Central memory CD8-positive, alpha-beta T cell (primary cell): ENCODE measurements at regions not wholly inside any gene's neighbourhood (a gene's known extent, or its start where the extent isn't known, plus 50 kb on each side); places are given as distances from the start of the nearest gene placed in this dataset.
A peak's percentile ranks its signal among the peaks of the same experiment; 100 is the strongest.

Experiments used
- ATAC-seq: fragments of 150-1000 bp; cut with Tn5 transposase; replicated peaks from 2 replicates; pipeline ENCODE4 v1.10.0; 2022; ENCODE audit warnings: mild to moderate bottlenecking, moderate FRiP score, moderate number of reproducible peaks; ENCODE audit not compliant: poor library complexity, severe bottlenecking; ENCODE audit errors: extremely low read depth
- DNase-seq, 2 donors: peaks; one replicate each; pipeline ENCODE4 v3.0.0; 2021; ENCODE audit warnings: low spot score in 2 of 2
- H3K27ac Mint-ChIP-seq: one replicate; pipeline ENCODE4 v1.8.0; 2022; ENCODE audit warnings: low read depth, mild to moderate bottlenecking, moderate library complexity, mixed read lengths
- H3K27me3 Mint-ChIP-seq: one replicate; pipeline ENCODE4 v1.8.0; 2022; ENCODE audit warnings: mixed read lengths
- H3K36me3 Mint-ChIP-seq: one replicate; pipeline ENCODE4 v1.8.0; 2022; ENCODE audit warnings: mild to moderate bottlenecking, moderate library complexity, mixed read lengths; ENCODE audit not compliant: insufficient read depth
- H3K4me1 Mint-ChIP-seq: one replicate; pipeline ENCODE4 v1.8.0; 2022; ENCODE audit warnings: mixed read lengths
- H3K4me3 Mint-ChIP-seq: one replicate; pipeline ENCODE4 v1.8.0; 2022; ENCODE audit warnings: mild to moderate bottlenecking, moderate library complexity, mixed read lengths
- H3K9me3 Mint-ChIP-seq: one replicate; pipeline ENCODE4 v1.8.0; 2022; ENCODE audit warnings: mixed read lengths

DNA sequence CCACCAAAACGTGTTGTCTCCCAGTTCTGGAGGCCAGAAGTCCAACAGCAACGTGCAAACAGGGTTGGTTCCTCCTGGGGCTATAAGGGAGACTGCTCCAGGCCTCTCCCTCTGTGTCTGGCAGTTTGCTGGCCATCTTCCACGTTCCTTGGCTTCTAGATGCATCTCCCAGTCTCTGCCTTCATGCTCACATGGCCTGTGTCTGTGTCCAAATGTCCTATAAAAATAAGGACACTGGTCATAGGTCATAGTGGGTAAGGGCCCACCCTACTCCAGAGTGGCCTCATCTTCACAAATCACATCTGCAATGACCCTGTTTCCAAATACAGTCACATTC, 69.4 kb upstream of the TAF1B start:
- Mint-ChIP-seq H3K9me3 (no peaks in the 10 kb centered on the region), H3K36me3 (peaks cover 2% of the 10 kb centered on the region), H3K4me3 (no peak overlapping the region), H3K4me1 (peaks cover 21% of the 10 kb centered on the region), H3K27ac (no peak overlapping the region), H3K27me3 (no peaks in the 10 kb centered on the region)
- no peak for ATAC-seq
- no peak for DNase-seq

DNA sequence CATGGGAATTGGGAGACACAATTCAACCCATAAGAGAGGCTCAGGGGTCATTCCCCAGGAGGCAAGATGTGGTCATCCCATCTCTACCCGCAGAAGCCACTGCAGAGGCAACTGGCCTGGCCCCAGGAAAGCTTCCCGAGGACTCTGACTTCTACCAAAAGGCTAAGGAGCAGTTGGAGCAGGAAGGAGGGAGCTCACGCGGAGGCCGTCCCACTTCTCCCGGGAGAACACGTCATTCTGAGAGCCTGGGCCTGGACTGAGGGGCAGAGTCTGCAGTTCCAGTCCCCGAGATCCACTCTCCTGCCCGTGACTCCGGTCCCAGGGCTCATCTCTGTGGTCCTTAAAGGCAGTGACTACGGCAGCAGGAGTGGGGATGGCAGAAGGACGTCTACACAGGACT, 69.0 kb upstream of the TAF1B start:
- ATAC-seq (no peak), DNase-seq (no peak)
- Mint-ChIP-seq H3K4me1 (peaks cover 23% of the 10 kb centered on the region), H3K9me3 (no peaks in the 10 kb centered on the region), H3K27me3 (no peaks in the 10 kb centered on the region), H3K4me3 (no peak overlapping the region), H3K36me3 (peaks cover 2% of the 10 kb centered on the region), H3K27ac (no peak overlapping the region)

DNA sequence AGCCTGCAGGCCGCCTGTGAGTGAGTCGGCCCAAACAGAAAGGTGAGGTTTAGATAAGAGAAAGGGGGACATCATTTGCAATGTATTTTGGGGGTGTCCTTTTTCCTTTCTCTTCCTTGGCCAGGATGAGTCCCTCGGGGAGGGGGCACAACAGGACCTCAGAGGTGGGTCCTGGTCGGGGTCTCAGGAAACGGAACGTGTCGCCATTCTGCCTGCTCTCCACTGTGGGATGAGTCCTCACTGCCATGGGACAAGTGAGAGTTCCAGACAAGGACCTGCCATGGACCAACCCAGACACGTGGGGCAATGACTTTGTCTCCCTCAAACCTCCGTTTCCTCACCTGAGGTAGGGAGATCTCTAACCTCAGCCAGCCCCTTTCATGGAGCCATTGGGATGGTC, 67.9 kb upstream of the TAF1B start:
- Mint-ChIP-seq H3K4me1 (peaks cover 25% of the 10 kb centered on the region), H3K36me3 (peaks cover 2% of the 10 kb centered on the region), H3K9me3 (no peaks in the 10 kb centered on the region), H3K27ac (no peak overlapping the region), H3K27me3 (no peaks in the 10 kb centered on the region), H3K4me3 (no peak overlapping the region)
- ATAC-seq (no peak), DNase-seq (no peak)

DNA sequence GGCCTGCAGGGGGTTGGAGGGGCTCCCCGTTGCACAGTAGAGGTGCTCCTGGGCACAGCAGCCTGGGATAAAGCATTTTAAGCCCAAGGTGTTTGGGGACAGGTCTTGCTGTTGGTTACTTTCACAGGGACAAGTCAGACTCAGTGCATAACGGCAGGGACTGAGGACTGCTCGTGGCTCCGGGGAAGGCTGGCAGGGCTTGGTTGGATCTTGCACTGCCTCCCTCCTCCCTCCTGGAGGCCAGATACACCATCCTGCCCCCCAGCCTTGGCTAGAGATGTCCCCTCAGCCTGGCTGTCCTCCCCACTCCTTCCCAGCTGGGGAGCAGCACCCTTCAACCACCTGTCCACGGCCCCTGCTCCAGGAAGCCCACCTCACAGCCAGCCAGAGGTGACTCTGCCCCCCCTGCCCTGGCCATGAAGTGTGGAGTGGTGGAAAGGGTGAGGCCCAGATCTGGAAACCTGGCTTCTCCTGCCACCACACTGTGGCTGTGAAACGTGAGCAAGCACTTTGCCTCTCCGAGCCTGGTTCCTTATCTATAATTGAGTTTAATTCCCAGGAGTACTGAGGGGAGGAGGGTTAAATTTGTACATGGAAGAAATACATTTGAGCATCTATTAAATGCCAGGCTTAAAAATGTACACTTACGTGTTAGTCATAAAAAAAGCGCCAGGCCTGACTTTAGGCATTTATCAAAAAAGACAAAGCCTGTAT, 67.1 kb upstream of the TAF1B start:
- no peaks in the 10 kb centered on the region for H3K9me3 Mint-ChIP-seq
- H3K27ac Mint-ChIP-seq = no peak overlapping the region
- H3K36me3 Mint-ChIP-seq = peaks cover 2% of the 10 kb centered on the region
- no peak overlapping the region for H3K4me3 Mint-ChIP-seq
- no peaks in the 10 kb centered on the region for H3K27me3 Mint-ChIP-seq
- no peak for DNase-seq
- no peak for ATAC-seq
- peaks cover 19% of the 10 kb centered on the region for H3K4me1 Mint-ChIP-seq

DNA sequence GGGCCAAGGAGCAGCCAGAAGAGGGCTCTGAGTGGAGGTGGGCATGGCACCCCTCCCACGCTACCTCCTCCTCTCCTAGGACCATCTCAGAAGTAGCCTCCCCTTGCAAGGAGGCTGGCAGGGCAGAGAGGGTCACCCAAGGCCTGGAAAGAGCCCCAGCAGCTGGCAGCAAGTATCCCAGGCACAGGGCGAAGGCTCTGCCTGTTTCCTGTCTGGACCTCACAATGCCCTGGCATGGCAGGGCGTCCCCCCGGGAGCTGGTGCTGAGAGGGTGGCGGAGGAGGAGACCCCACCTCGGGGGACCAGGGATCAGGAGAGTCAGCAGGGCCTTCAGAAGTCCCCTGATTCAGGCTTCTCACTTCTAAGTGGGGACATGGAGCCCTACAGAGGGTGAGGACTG, 66.2 kb upstream of the TAF1B start:
- no peak overlapping the region for H3K4me3 Mint-ChIP-seq
- no peaks in the 10 kb centered on the region for H3K27me3 Mint-ChIP-seq
- no peaks in the 10 kb centered on the region for H3K9me3 Mint-ChIP-seq
- no peak overlapping the region for H3K27ac Mint-ChIP-seq
- H3K36me3 Mint-ChIP-seq = peaks cover 4% of the 10 kb centered on the region
- DNase-seq = no peak
- H3K4me1 Mint-ChIP-seq = peaks cover 23% of the 10 kb centered on the region
- no peak for ATAC-seq

DNA sequence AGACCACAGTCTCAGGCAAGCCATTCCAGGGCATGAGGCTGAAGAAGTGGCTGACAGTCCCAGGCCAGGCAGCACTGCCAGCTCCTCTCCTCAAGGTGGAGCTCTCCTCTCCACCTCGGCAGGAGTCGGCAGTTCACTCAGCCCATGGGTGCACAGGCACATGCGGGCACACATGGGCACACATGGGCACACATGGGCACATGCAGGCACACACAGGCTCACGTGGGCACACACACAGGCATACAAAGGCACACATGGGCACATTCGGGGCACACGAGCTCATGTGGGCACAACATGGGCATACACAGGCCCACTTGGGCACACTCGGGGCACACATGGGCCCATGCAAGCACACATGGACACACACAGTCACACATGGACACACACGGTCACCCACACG, 65.3 kb upstream of the TAF1B start:
- no peak overlapping the region for H3K4me3 Mint-ChIP-seq
- ATAC-seq (no peak), DNase-seq (no peak)
- no peaks in the 10 kb centered on the region for H3K27me3 Mint-ChIP-seq
- peaks cover 6% of the 10 kb centered on the region for H3K36me3 Mint-ChIP-seq
- H3K9me3 Mint-ChIP-seq = no peaks in the 10 kb centered on the region
- peaks cover 31% of the 10 kb centered on the region for H3K4me1 Mint-ChIP-seq
- H3K27ac Mint-ChIP-seq = peak overlapping the region; percentile 87

DNA sequence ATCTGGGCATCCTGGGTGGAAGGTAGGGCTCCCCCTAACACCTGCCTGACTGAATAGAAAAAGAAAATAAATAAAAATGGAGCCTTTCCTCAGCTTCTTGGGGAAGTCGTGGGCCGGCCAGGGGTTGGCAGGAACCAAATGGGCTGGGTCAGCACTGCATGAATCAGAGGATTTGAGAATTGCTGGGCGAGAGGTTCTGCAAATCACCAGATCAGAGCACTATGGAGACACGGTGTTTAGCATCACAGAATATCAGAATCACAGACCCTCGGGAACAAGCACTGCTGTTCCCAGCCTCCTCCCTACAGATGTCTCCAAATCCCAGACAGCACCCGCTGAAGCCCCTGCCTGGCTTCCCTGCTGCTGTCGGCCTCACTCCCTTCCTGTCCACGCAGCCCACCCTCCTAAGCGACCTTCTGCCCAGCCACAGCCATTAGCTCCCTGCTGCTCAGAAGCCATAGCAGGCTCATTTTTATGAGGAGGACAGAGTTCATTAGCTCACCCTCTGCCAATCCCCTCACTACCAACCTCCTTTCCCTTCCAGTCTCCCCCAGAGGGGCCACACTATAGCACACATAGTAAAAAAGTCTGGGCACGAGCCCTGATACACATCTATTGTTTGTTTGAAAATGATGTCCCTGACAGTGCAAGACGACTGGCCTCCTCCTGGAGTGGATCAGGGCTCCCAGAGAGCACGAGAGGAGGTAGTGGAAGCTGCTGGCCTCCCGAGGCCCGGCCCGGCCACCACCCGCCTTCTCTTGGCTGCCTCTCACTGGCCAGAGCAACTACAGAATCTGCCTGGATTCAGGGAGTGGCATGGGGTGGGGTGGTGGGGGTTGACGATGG, 64.6 kb upstream of the TAF1B start:
- H3K27me3 Mint-ChIP-seq = no peaks in the 10 kb centered on the region
- peaks cover 37% of the 10 kb centered on the region for H3K4me1 Mint-ChIP-seq
- H3K36me3 Mint-ChIP-seq = peaks cover 6% of the 10 kb centered on the region
- DNase-seq = no peak
- H3K9me3 Mint-ChIP-seq = no peaks in the 10 kb centered on the region
- ATAC-seq = no peak
- peak overlapping the region; percentile 87 for H3K27ac Mint-ChIP-seq
- no peak overlapping the region for H3K4me3 Mint-ChIP-seq

DNA sequence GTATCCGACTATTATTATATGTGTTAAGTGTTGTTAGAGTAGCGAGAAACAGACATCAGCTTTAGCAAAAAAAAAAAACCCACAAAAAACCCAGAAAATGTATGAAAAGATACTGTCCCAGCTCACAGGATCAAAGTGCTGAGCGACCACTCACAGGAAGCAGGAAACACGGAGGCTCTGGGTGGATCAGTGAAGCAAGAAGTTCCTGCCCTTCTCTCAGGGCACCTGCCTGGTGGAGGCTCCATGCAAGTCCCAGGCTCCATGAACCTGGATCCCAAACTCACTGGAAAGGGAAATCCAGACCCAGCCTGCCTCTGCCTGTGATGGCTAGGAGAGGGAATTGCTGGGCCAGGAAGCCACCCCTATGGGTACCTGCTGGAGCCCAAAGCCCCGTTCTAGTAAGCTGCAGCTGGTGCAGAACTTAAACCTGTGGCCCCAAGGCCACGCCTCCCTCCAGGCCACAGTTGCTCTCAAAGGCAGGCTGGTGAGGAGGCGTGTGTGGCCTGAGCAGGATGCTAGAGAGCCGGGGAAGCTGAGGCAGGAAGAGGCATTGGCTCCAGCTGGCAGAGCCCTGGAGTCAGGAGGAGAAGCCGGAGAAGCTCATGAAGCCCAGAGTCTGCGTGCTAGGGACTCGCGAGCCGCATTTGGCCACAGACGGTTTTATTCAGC, 63.5 kb upstream of the TAF1B start:
- H3K27me3 Mint-ChIP-seq = no peaks in the 10 kb centered on the region
- ATAC-seq (peak; percentile 44), DNase-seq (peak in 1 of 2 donors; percentile 23)
- no peaks in the 10 kb centered on the region for H3K9me3 Mint-ChIP-seq
- H3K36me3 Mint-ChIP-seq = peaks cover 6% of the 10 kb centered on the region
- H3K4me1 Mint-ChIP-seq = peaks cover 38% of the 10 kb centered on the region
- H3K4me3 Mint-ChIP-seq = peak overlapping the region; percentile 65
- peak overlapping the region; percentile 87 for H3K27ac Mint-ChIP-seq

DNA sequence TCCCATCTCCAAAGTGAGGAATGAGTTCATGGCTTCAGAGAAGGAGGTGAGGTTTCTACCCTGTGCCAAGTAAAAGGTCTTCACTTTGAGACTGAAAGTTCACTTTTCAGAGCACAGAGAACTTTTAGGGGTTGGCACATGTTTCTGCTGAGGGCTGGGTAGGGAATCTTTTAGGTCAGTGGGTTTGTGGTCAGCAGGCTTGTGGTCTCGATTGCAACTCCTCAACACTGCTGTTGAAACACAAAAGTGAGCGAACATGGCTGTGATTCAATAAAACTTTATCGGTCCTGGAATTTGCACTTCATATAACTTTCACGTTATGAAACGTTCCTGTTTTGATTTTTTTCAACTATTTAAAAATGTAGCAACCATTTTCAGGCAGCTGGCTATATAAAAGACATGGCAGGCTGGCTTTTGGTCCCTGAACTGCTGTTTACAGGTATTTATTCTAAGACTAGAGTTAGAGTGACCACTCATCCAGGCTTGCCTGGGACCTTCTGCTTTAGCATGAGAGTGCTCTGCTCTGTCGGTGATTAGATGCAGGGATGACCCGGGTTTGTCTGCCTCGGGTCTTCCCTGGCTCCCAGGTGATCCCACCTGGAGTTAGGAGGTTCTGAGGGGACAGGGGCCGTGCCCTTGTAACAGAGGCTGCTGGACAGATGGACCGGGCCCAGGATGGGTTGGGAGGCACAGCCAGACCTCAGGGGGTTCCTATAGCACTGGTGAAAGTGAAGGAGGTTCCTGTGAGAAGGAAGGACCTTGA, 62.7 kb upstream of the TAF1B start:
- Mint-ChIP-seq H3K27me3 (no peaks in the 10 kb centered on the region), H3K9me3 (no peaks in the 10 kb centered on the region), H3K36me3 (peaks cover 6% of the 10 kb centered on the region), H3K27ac (peak overlapping the region; percentile 87), H3K4me1 (peaks cover 38% of the 10 kb centered on the region), H3K4me3 (peak overlapping the region; percentile 65)
- no peak for DNase-seq
- ATAC-seq = no peak

DNA sequence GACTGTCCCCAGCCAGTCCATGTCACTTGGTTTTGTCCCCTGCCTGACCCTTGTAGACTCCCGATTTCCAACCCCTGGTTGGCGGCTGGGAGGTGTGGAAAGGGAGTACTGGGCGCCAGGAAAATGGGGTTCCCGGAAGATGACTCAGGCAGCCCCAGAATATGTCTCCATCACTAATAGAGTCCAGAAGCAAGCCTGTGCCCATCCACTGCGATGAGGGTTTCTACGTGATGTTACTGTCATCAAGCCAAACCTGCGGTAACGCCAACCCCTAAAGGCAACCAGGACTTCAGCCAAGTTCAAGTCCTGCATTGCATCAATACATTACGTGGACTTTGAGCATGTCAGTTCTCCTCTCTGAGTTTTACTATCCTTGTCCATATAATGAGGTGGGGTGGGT, 62.0 kb upstream of the TAF1B start:
- Mint-ChIP-seq H3K4me3 (no peak overlapping the region), H3K9me3 (no peaks in the 10 kb centered on the region)

DNA sequence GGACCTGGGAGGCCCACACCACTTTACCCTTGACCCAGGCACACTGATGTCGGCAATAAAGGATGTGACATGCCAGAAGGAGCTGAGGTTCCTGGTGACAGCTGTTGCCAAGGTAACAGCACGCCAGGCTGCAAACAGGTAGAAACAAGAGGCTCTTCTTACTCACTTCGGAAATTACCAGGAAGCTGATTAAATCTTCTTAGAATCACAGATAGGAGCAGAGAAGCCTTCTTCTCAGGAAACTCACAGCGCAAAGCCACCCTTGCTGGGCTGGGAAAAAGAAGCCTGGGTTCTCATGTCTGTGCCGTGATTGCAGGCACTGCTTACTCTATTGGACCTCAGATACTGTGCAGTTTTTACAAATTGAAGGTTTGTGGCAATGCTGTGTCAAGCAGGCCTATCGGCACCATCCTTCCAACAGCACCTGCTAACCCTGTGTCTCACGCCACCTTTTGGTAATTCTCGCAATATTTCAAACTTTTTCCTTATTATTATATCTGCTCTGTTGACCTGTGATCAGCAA, 61.0 kb upstream of the TAF1B start:
- DNase-seq (peak in 1 of 2 donors; percentile 46), ATAC-seq (peak; percentile 83)
- peak overlapping the region; percentile 10 for H3K4me3 Mint-ChIP-seq
- no peaks in the 10 kb centered on the region for H3K27me3 Mint-ChIP-seq
- H3K4me1 Mint-ChIP-seq = peaks cover 38% of the 10 kb centered on the region
- no peaks in the 10 kb centered on the region for H3K9me3 Mint-ChIP-seq
- H3K27ac Mint-ChIP-seq = peak overlapping the region; percentile 75
- peaks cover 6% of the 10 kb centered on the region for H3K36me3 Mint-ChIP-seq

More for the DNA sequence above, 62.0 kb upstream of the TAF1B start:
- Mint-ChIP-seq H3K4me1 (peaks cover 38% of the 10 kb centered on the region), H3K27ac (peak overlapping the region; percentile 75), H3K27me3 (no peaks in the 10 kb centered on the region), H3K36me3 (peaks cover 6% of the 10 kb centered on the region)
- no peak for DNase-seq
- no peak for ATAC-seq

DNA sequence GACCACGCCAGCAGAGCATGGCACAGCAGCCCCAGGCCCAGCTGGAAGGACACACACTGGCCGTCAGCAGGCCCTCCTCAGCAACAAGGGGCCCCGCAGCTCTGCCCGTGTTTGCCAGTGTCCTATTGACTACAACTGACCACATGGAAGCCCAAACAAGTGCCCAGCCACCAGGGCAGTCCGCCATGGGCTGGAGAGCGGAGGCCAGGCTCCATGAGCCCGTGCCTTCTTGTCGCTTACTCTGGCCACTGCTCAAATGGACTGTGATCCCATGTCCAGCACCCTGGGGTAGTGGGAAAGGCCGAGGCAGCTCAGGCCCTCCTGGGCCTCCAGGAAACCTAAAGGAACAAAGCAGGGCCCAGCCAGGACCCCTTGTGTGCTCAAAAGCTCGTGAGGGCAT, 53.9 kb upstream of the TAF1B start:
- H3K9me3 Mint-ChIP-seq = no peaks in the 10 kb centered on the region
- DNase-seq (no peak), ATAC-seq (no peak)
- H3K4me1 Mint-ChIP-seq = no peaks in the 10 kb centered on the region
- H3K27me3 Mint-ChIP-seq = no peaks in the 10 kb centered on the region
- H3K36me3 Mint-ChIP-seq = no peaks in the 10 kb centered on the region
- H3K4me3 Mint-ChIP-seq = no peak overlapping the region
- H3K27ac Mint-ChIP-seq = no peak overlapping the region
